Upper lobe of left lung (tissue), 4 donors: ENCODE measurements at regions not wholly inside any gene's neighbourhood (a gene's known extent, or its start where the extent isn't known, plus 50 kb on each side); places are given as distances from the start of the nearest gene placed in this dataset.

ENCODE experiments used
- CTCF ChIP-seq, 6 experiments: fragments of 450-650 bp in 4 of 6; fragments of 200-600 bp in 2 of 6; sonication (generic) in 2 of 6; IDR thresholded peaks; one replicate each; pipeline ENCODE4 v1.5.1; 2016 to 2019; ENCODE audit warnings: antibody characterized with exemption in 6 of 6
- POLR2A ChIP-seq, 4 donors: fragments of 450-650 bp; IDR thresholded peaks; one replicate each; pipeline ENCODE4 v1.5.1; 2016 to 2017; ENCODE audit warnings: antibody characterized with exemption in 4 of 4, mild to moderate bottlenecking in 2 of 4
- POLR2AphosphoS5 ChIP-seq, 2 donors: sonication (generic); formaldehyde crosslinking; IDR thresholded peaks; one replicate each; pipeline ENCODE4 v1.5.1; 2017; ENCODE audit warnings: antibody characterized with exemption in 2 of 2

DNA sequence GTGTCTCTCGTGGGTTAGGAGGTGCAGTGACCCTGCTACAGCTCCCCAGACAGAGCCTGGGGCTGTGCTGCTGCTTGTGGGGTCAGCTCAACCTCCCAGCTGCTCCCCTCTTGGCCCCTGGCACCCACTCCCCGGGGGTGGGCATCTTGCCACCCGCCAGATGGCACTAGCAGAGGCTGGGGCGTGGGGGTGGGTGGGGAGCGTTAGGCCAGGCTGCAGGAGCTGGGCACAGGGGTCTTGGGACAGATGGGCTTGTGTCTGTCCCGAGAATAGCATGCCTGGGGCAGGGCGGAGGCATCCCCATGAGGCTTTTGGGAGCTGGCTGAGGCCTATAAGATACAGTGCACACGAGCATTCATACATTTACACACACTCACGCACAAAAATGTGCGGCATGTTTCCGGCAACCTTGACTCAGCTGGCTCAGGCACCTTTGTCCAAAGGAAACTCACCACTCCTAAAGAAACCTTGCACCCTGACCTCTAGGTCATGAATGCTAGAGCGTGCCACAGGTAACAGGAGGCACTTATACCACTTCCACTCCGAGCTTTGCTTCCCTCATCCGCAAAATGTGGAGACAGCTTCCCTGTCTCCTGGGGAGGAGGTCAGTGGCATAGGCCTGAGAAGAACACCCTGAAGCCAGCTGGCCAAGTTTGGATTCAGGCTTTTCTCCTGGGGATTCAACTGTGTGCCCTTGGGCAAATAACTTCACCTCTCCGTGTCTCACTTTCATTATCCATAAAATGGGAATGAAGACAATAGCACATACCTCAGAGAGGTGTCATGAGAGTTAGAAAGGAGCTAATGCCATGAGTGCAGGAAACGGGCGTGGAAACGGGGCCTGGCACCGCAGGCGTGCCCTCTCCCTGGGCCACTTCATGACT lies 78.9 kb upstream of the LHX1 start:
- no peak for TF ChIP-seq POLR2AphosphoS5 (IDR thresholded peaks at IDR 0.05)
- no peak for TF ChIP-seq CTCF (IDR thresholded peaks at IDR 0.05)
- TF ChIP-seq POLR2A (IDR thresholded peaks at IDR 0.05): no peak
